ENCODE measurements at regions not wholly inside any gene's neighbourhood (a gene's known extent, or its start where the extent isn't known, plus 50 kb on each side); places are given as distances from the start of the nearest gene placed in this dataset.

DNA sequence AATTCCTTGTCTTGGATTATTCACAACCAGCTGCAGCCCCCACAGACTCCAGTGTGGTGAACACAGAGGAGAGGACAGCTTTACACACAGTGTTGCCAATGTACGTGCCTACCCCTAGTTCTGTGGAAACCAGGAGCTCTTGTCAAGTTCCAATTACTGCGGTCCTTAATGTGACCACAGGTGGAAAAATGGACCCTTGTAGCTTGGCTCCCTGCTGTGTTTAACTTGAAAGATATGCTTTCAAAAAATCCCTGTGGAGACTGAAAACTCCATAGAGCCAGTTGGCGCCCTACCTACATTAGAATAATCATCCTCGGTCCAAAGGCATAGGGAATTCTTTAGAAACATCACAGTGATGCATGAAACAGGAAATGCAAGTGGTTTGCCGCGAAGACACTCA is 118.3 kb upstream of the SLC22A23 start:
- no peak overlapping the region for H3K27ac ChIP-seq (ENCODE audit: low read depth, low read length, severe bottlenecking)
- H3K4me3 ChIP-seq (ENCODE audit: extremely low read depth, insufficient read depth, low read length, poor library complexity, severe bottlenecking): no peak overlapping the region
- H3K36me3 ChIP-seq (ENCODE audit: control insufficient read depth, insufficient read depth, low read length): no peaks in the 10 kb centered on the region
- H3K9me3 ChIP-seq (ENCODE audit: control insufficient read depth, low read length): no peaks in the 10 kb centered on the region
- H3K4me1 ChIP-seq (ENCODE audit: control insufficient read depth, insufficient read depth, low read length, poor library complexity, severe bottlenecking): no peaks in the 10 kb centered on the region
- 88 to 100% methylated on average over 4 to 6 of the region's 6 CpGs for WGBS, 2 experiments (ENCODE audit: insufficient coverage in 2 of 2)

DNA sequence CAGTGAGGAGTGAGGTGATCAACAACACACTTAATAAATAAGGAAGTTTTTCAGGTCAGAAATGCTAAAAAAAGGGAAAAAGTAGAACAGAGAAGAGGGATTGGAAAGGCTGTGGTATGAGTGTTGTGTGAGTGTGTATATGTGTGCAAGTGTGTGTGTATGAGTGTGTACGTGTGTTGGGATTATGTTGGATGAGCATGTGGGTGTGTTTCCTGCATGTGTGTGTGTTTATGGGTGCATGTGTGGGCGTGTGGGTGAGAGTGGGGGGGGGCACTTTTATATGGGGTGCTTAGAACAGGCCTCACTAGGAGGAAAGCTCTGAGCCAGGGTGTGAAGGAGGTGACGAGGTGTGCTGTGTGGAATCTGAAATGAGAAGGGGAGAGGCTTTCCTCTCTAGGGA is 116.8 kb upstream of the SLC22A23 start:
- Histone ChIP-seq H3K4me3 (ENCODE audit: extremely low read depth, insufficient read depth, low read length, poor library complexity, severe bottlenecking) (no peak overlapping the region), H3K4me1 (ENCODE audit: control insufficient read depth, insufficient read depth, low read length, poor library complexity, severe bottlenecking) (peaks cover 4% of the 10 kb centered on the region), H3K36me3 (ENCODE audit: control insufficient read depth, insufficient read depth, low read length) (no peaks in the 10 kb centered on the region), H3K9me3 (ENCODE audit: control insufficient read depth, low read length) (no peaks in the 10 kb centered on the region), H3K27ac (ENCODE audit: low read depth, low read length, severe bottlenecking) (no peak overlapping the region)
- WGBS, 2 experiments (ENCODE audit: insufficient coverage in 2 of 2): 83 to 91% methylated on average over 2 to 3 of the region's 3 CpGs

DNA sequence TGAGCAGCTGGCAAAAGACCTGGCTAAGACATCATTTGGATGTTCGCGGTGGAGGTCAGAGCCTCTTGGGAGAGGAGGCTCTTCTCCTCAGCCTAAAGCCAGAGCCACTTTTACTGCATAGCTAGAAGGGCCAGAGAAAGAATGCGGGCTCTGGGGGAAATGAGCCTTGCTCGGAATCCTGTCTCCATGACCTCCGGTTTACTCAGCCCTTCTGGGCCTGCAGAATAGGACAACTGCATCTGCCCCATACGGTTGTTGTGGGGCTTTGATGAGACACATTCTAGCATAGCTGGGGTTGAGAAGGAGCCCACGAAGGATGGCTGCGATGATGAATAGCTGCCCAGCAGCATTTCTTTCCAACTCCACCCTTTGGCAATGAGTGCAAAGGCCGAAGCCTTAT is 115.0 kb upstream of the SLC22A23 start:
- H3K9me3 ChIP-seq (ENCODE audit: control insufficient read depth, low read length): no peaks in the 10 kb centered on the region
- WGBS, 2 experiments (ENCODE audit: insufficient coverage in 2 of 2): 82 to 87% methylated on average over 7 to 8 of the region's 9 CpGs
- no peak overlapping the region for H3K4me3 ChIP-seq (ENCODE audit: extremely low read depth, insufficient read depth, low read length, poor library complexity, severe bottlenecking)
- H3K4me1 ChIP-seq (ENCODE audit: control insufficient read depth, insufficient read depth, low read length, poor library complexity, severe bottlenecking): peaks cover 14% of the 10 kb centered on the region
- no peaks in the 10 kb centered on the region for H3K36me3 ChIP-seq (ENCODE audit: control insufficient read depth, insufficient read depth, low read length)
- no peak overlapping the region for H3K27ac ChIP-seq (ENCODE audit: low read depth, low read length, severe bottlenecking)

DNA sequence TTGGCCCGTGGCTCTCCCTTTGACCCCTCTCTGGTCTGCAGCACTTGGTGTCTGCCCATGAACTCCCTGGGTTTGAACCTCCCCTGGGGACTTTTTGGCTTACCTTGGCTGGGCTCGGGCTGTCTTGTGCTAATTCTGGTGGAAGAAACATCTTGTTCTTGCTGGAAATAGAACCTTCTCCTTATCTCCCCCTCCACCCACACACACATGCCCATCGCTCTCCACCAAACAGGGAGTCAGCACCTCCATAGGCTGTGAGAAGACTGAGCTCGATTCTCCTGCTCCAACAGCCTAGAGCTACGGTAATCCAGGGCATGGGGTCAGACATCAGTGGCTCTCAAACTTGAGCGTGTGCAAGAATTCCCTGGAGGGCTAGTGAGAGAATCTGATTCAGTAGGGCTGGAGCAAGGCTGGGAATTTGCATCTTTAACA is 114.4 kb upstream of the SLC22A23 start:
- Histone ChIP-seq H3K27ac (ENCODE audit: low read depth, low read length, severe bottlenecking) (no peak overlapping the region), H3K36me3 (ENCODE audit: control insufficient read depth, insufficient read depth, low read length) (no peaks in the 10 kb centered on the region), H3K9me3 (ENCODE audit: control insufficient read depth, low read length) (no peaks in the 10 kb centered on the region), H3K4me1 (ENCODE audit: control insufficient read depth, insufficient read depth, low read length, poor library complexity, severe bottlenecking) (peaks cover 14% of the 10 kb centered on the region), H3K4me3 (ENCODE audit: extremely low read depth, insufficient read depth, low read length, poor library complexity, severe bottlenecking) (no peak overlapping the region)
- WGBS, 2 experiments (ENCODE audit: insufficient coverage in 2 of 2): 87 to 89% methylated on average over 4 to 5 of the region's 6 CpGs

DNA sequence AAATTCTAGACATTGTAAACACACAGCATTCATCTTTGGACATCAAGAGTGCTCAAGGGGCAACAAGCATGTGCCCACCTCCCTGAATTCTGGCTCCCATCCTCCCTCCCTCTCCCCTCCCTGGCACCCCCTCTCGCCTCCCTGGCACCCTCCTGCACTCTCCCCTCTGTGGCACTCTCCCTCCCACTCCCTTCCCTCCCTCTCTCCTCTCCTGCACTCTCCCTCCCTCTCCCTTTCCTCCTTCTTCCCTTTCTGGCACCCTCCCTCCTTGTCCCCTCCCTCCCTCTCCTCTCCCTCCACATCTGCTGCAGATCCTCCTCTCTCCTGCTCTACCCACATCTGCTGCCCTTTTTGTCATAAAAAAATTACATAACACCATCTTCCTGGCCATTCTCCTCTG is 113.0 kb upstream of the SLC22A23 start:
- Histone ChIP-seq H3K9me3 (ENCODE audit: control insufficient read depth, low read length) (no peaks in the 10 kb centered on the region), H3K4me3 (ENCODE audit: extremely low read depth, insufficient read depth, low read length, poor library complexity, severe bottlenecking) (no peak overlapping the region), H3K36me3 (ENCODE audit: control insufficient read depth, insufficient read depth, low read length) (no peaks in the 10 kb centered on the region), H3K27ac (ENCODE audit: low read depth, low read length, severe bottlenecking) (no peak overlapping the region), H3K4me1 (ENCODE audit: control insufficient read depth, insufficient read depth, low read length, poor library complexity, severe bottlenecking) (peaks cover 14% of the 10 kb centered on the region)
- 80 to 89% methylated on average over 1 of the region's 1 CpG for WGBS, 2 experiments (ENCODE audit: insufficient coverage in 2 of 2)

DNA sequence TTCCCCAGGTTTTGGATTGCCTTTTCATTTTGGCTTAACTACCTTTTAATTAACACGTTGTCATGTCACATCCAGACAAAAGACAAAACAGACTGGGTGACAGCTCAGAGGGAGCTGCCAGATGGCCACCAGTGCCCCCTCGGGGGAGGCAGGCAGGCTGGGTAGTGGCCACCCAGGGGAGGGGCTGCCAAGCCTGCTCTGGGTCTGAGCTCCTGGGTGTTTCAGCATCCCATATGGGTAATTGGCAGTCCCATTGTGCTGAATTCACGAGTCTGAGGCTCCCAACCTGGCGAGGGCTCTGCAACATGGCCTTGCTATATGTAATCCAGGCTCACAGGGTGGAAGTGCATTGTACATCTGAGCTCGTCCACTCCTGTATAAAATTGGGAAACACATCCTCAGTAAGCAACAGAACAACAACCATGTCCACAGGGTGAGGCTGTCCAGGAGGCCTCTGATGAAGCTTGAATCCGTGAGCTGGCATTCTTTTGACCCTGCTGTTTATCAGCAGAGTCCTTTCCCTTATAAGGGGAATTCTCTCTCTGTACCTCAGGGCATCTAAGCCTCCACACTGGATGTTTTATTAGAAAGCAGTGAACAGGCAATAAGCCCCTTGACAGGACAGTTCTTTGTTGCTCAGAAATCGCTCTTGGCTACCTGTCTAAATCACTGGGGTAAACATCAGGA is 111.7 kb upstream of the SLC22A23 start:
- Histone ChIP-seq H3K27ac (ENCODE audit: low read depth, low read length, severe bottlenecking) (peak overlapping the region; percentile 43), H3K36me3 (ENCODE audit: control insufficient read depth, insufficient read depth, low read length) (no peaks in the 10 kb centered on the region), H3K9me3 (ENCODE audit: control insufficient read depth, low read length) (no peaks in the 10 kb centered on the region), H3K4me3 (ENCODE audit: extremely low read depth, insufficient read depth, low read length, poor library complexity, severe bottlenecking) (no peak overlapping the region), H3K4me1 (ENCODE audit: control insufficient read depth, insufficient read depth, low read length, poor library complexity, severe bottlenecking) (peaks cover 14% of the 10 kb centered on the region)
- 66 to 67% methylated on average over 5 to 6 of the region's 7 CpGs for WGBS, 2 experiments (ENCODE audit: insufficient coverage in 2 of 2)

DNA sequence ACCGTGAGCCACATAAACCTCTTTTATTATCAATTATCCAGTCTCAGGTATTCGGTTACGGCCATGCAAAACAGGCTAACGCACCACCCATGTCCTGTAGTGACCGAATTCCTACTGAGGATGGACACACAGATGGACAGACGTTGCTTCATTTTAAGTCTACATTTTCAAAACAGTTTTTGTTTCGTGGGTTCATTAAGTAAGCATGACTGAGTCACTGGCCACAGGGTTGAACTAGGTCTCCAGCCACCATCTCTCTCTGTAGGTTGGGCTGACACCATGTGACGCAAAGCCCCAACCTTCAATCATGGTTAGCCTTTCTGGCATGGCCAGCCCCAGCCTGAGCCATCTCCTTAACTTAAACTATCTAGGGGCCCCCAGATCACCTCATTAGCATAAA is 110.0 kb upstream of the SLC22A23 start:
- 92 to 94% methylated on average over 7 to 8 of the region's 8 CpGs for WGBS, 2 experiments (ENCODE audit: insufficient coverage in 2 of 2)
- Histone ChIP-seq H3K4me3 (ENCODE audit: extremely low read depth, insufficient read depth, low read length, poor library complexity, severe bottlenecking) (no peak overlapping the region), H3K36me3 (ENCODE audit: control insufficient read depth, insufficient read depth, low read length) (no peaks in the 10 kb centered on the region)

DNA sequence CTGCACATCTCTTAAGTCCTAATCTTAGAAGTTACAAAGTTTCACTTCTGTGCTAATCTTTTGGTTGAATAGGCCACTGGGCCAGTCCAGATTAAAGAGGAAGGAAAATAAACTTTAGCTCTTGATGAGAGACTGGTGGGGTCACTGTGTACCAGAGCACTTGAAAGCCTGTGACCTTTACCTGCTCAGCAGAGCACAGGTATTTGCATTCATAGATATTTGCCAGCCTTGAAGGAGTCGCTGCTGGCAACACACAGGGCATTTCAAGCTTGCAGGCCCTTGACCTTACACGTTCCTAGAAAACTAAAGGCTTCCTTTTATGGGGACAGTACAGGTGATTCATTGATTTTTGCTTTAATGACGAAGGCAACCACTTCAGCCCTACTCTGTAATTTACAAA is 108.4 kb upstream of the SLC22A23 start:
- WGBS, 2 experiments (ENCODE audit: insufficient coverage in 2 of 2): 92 to 100% methylated on average over 1 to 2 of the region's 3 CpGs
- Histone ChIP-seq H3K36me3 (ENCODE audit: control insufficient read depth, insufficient read depth, low read length) (no peaks in the 10 kb centered on the region), H3K4me1 (ENCODE audit: control insufficient read depth, insufficient read depth, low read length, poor library complexity, severe bottlenecking) (peaks cover 14% of the 10 kb centered on the region), H3K27ac (ENCODE audit: low read depth, low read length, severe bottlenecking) (no peak overlapping the region), H3K4me3 (ENCODE audit: extremely low read depth, insufficient read depth, low read length, poor library complexity, severe bottlenecking) (no peak overlapping the region), H3K9me3 (ENCODE audit: control insufficient read depth, low read length) (no peaks in the 10 kb centered on the region)

More for the DNA sequence above, 110.0 kb upstream of the SLC22A23 start:
- Histone ChIP-seq H3K4me1 (ENCODE audit: control insufficient read depth, insufficient read depth, low read length, poor library complexity, severe bottlenecking) (peaks cover 14% of the 10 kb centered on the region), H3K9me3 (ENCODE audit: control insufficient read depth, low read length) (no peaks in the 10 kb centered on the region), H3K27ac (ENCODE audit: low read depth, low read length, severe bottlenecking) (no peak overlapping the region)

DNA sequence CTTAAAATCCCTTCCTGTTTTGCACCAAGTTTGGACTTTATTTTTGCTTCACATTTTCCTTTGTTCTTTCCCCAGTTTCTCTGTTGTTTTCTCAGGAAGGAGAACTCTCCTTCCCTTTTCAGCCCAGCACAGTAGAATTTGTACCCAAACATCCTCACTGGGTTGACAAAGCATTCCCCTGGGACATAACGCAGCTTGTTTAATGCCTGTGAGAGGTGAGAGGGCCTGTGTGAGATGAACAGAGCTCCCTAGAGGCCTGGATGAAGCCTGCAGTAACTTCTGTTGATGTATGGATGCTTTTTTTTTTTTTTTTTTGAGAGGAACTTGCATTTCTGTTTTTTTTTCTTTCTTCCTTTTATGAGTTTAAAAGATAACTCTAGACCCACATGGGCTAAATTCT is 104.9 kb upstream of the SLC22A23 start:
- WGBS, 2 experiments (ENCODE audit: insufficient coverage in 2 of 2): no CpG with 5 or more reads among the region's 1 CpG
- Histone ChIP-seq H3K4me3 (ENCODE audit: extremely low read depth, insufficient read depth, low read length, poor library complexity, severe bottlenecking) (no peak overlapping the region), H3K36me3 (ENCODE audit: control insufficient read depth, insufficient read depth, low read length) (no peaks in the 10 kb centered on the region), H3K27ac (ENCODE audit: low read depth, low read length, severe bottlenecking) (no peak overlapping the region), H3K4me1 (ENCODE audit: control insufficient read depth, insufficient read depth, low read length, poor library complexity, severe bottlenecking) (no peaks in the 10 kb centered on the region), H3K9me3 (ENCODE audit: control insufficient read depth, low read length) (no peaks in the 10 kb centered on the region)

DNA sequence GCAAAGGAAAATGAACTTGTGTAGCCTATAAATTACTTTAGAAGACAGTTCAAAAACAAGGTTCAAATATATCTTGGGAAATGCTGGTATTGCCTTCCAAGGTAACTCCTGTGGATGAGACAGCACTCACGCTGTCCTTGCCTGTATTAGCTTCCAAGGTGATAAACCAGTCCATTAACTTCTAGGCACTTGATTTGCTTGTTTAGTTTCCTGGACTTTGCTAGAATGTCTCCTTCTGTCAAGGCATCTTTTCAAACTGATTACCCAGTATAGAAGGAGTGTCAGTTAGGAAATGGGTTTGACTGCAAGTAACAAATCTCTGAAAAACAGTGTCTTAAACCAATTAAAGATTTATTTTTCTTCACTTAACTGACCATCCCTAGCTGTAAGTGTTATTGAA is 103.4 kb upstream of the SLC22A23 start:
- Histone ChIP-seq H3K4me1 (ENCODE audit: control insufficient read depth, insufficient read depth, low read length, poor library complexity, severe bottlenecking) (no peaks in the 10 kb centered on the region), H3K4me3 (ENCODE audit: extremely low read depth, insufficient read depth, low read length, poor library complexity, severe bottlenecking) (no peak overlapping the region), H3K27ac (ENCODE audit: low read depth, low read length, severe bottlenecking) (no peak overlapping the region), H3K9me3 (ENCODE audit: control insufficient read depth, low read length) (no peaks in the 10 kb centered on the region), H3K36me3 (ENCODE audit: control insufficient read depth, insufficient read depth, low read length) (no peaks in the 10 kb centered on the region)
- whole genome bisulfite sequencing, 2 experiments (ENCODE audit: insufficient coverage in 2 of 2): 91 to 92% methylated on average over 1 of the region's 1 CpG

DNA sequence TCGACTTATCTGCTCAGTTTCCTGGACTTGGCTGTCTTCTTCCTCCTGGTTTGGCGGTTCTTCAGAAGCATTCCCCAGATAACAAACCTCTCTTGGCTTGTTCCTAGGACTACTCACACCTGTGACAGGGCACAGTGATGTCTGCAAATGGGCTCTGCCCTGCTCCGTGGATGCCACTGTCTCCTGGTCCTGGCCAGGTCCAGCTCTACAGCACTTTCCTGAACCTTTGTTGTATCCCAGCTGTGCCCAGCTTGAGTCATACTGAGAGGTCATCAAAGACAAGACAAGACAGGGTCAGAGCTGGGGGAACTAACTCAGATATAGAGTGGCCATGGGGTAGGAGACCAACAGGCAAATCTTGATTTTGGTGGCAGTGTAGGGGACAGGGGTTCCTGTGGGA is 102.7 kb upstream of the SLC22A23 start:
- no peak overlapping the region for H3K27ac ChIP-seq (ENCODE audit: low read depth, low read length, severe bottlenecking)
- no peak overlapping the region for H3K4me3 ChIP-seq (ENCODE audit: extremely low read depth, insufficient read depth, low read length, poor library complexity, severe bottlenecking)
- H3K36me3 ChIP-seq (ENCODE audit: control insufficient read depth, insufficient read depth, low read length): no peaks in the 10 kb centered on the region
- H3K4me1 ChIP-seq (ENCODE audit: control insufficient read depth, insufficient read depth, low read length, poor library complexity, severe bottlenecking): no peaks in the 10 kb centered on the region
- no peaks in the 10 kb centered on the region for H3K9me3 ChIP-seq (ENCODE audit: control insufficient read depth, low read length)
- 87 to 96% methylated on average over 3 of the region's 3 CpGs for WGBS, 2 experiments (ENCODE audit: insufficient coverage in 2 of 2)

Data from mesodermal cell (in vitro differentiated cells).